Gastrocnemius medialis (tissue), 4 donors: ENCODE measurements at regions not wholly inside any gene's neighbourhood (a gene's known extent, or its start where the extent isn't known, plus 50 kb on each side); places are given as distances from the start of the nearest gene placed in this dataset.
A peak's percentile ranks its signal among the peaks of the same experiment; 100 is the strongest.

Source experiments
- ATAC-seq, 2 donors: fragments of 150-250 bp; one replicate each; pipeline ENCODE4 v1.9.1; 2016
- DNase-seq, 2 donors: peaks; one replicate each; pipeline ENCODE4 v3.0.0-alpha.2; 2019
- H3K27ac ChIP-seq, 4 donors: fragments of 200-600 bp; sonication (generic); 1 replicate in 1 of 4; 2 replicates in 3 of 4; pipeline ENCODE4 v1.5.1; 2016 to 2018; ENCODE audit warnings: mild to moderate bottlenecking in 2 of 4, moderate library complexity in 1 of 4
- H3K27me3 ChIP-seq, 3 donors: fragments of 200-600 bp; sonication (generic) in 2 of 3; 1 replicate in 1 of 3; 2 replicates in 2 of 3; pipeline versions ENCODE4 v1.5.1 to v1.6.0; 2016 to 2019; ENCODE audit warnings: mild to moderate bottlenecking in 1 of 3, moderate library complexity in 1 of 3
- H3K36me3 ChIP-seq, 2 donors: fragments of 200-600 bp; sonication (generic) in 1 of 2; one replicate each; pipeline ENCODE4 v1.5.1; 2017 to 2018
- H3K4me1 ChIP-seq, 2 donors: fragments of 200-600 bp; sonication (generic) in 1 of 2; one replicate each; pipeline ENCODE4 v1.5.1; 2016 to 2017; ENCODE audit warnings: mild to moderate bottlenecking in 2 of 2
- H3K4me3 ChIP-seq, 4 donors: fragments of 200-600 bp; sonication (generic) in 3 of 4; 1 replicate in 1 of 4; 2 replicates in 3 of 4; pipeline ENCODE4 v1.5.1; 2016 to 2019; ENCODE audit warnings: mild to moderate bottlenecking in 2 of 4
- H3K9me3 ChIP-seq, 3 donors: fragments of 200-600 bp; sonication (generic) in 2 of 3; 1 replicate in 1 of 3; 2 replicates in 2 of 3; pipeline ENCODE4 v1.5.1; 2016 to 2019
- POLR2A ChIP-seq, 2 donors: fragments of 450-650 bp; IDR thresholded peaks; one replicate each; pipeline ENCODE4 v1.6.1; 2017; ENCODE audit warnings: antibody characterized with exemption in 2 of 2, mild to moderate bottlenecking in 2 of 2, moderate library complexity in 2 of 2
- in situ Hi-C, 4 donors: fragments of 200-750 bp; cut with MboI; loops; one replicate each; pipeline versions ENCODE4 v1.15.0 to v1.8.0; 2017; ENCODE audit warnings: low sequenced_read_pairs in 4 of 4
- intact Hi-C: fragments of 100-400 bp; cut with DNase I; formaldehyde crosslinking; loops from one replicate; pipeline ENCODE4 v1.15.1; 2023; ENCODE audit warnings: low total_unique reads
- TF ChIP-seq, protein P1 (sequence below), 5 experiments: fragments of 450-650 bp in 3 of 5; fragments of 200-600 bp in 2 of 5; sonication (generic) in 2 of 5; IDR thresholded peaks in 4 of 5; conservative IDR thresholded peaks in 1 of 5; 1 replicate in 4 of 5; 2 replicates in 1 of 5; pipeline ENCODE4 v1.5.1; 2016 to 2019; ENCODE audit warnings: antibody characterized with exemption in 5 of 5, mild to moderate bottlenecking in 3 of 5, moderate library complexity in 3 of 5

DNA sequence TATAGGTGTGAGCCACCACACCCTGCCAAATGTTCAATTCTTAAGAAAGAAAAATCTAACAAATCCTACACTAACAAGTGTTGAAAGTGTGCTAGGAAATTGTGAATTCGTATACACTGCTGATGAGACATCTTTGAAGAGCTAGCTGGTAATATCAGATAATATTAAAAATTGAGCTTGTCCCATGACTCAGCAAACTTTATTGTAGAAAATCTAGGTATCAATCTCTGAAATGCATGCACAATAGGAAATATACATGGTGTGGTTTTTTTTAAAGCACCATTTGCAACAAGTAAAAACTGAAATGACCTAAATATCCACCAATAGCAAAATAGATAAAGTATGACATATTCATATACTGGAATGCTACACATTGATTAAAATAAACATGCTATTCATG is 110.1 kb upstream of the NXT1 start:
- no peak for ATAC-seq
- DNase-seq = no peak
- in situ Hi-C loops (loop anchor here in 2 of 4 donors (25.0 kb wide), 1 partner anchor 553 kb away; no protein-coding TSS in a partner anchor), intact Hi-C loops (loop anchor here (10.0 kb wide), 1 partner anchor 104 kb away; no protein-coding TSS in a partner anchor)
- Histone ChIP-seq H3K36me3 (no peaks in the 10 kb centered on the region), H3K27me3 (no peaks in the 10 kb centered on the region), H3K9me3 (no peaks in the 10 kb centered on the region), H3K27ac (no peak overlapping the region), H3K4me1 (no peaks in the 10 kb centered on the region), H3K4me3 (no peak overlapping the region)
- TF ChIP-seq, protein P1, sequence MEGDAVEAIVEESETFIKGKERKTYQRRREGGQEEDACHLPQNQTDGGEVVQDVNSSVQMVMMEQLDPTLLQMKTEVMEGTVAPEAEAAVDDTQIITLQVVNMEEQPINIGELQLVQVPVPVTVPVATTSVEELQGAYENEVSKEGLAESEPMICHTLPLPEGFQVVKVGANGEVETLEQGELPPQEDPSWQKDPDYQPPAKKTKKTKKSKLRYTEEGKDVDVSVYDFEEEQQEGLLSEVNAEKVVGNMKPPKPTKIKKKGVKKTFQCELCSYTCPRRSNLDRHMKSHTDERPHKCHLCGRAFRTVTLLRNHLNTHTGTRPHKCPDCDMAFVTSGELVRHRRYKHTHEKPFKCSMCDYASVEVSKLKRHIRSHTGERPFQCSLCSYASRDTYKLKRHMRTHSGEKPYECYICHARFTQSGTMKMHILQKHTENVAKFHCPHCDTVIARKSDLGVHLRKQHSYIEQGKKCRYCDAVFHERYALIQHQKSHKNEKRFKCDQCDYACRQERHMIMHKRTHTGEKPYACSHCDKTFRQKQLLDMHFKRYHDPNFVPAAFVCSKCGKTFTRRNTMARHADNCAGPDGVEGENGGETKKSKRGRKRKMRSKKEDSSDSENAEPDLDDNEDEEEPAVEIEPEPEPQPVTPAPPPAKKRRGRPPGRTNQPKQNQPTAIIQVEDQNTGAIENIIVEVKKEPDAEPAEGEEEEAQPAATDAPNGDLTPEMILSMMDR (IDR thresholded peaks at IDR 0.05 in 4 of 5, conservative IDR thresholded peaks at IDR 0.05 in 1 of 5) = no peak
- TF ChIP-seq POLR2A (IDR thresholded peaks at IDR 0.05) = no peak

- Histone ChIP-seq H3K27me3 (no peaks in the 10 kb centered on the region), H3K27ac (no peak overlapping the region), H3K9me3 (no peaks in the 10 kb centered on the region), H3K4me3 (no peak overlapping the region), H3K36me3 (no peaks in the 10 kb centered on the region), H3K4me1 (no peaks in the 10 kb centered on the region)
- intact Hi-C loops (loop anchor here (5.0 kb wide), 1 partner anchor 185 kb away; no protein-coding TSS in a partner anchor), in situ Hi-C loops (loop anchor here in 2 of 4 donors (25.0 kb wide), 1 partner anchor 550 kb away; no protein-coding TSS in a partner anchor)
- TF ChIP-seq, protein P1 (IDR thresholded peaks at IDR 0.05 in 4 of 5, conservative IDR thresholded peaks at IDR 0.05 in 1 of 5) = no peak
- no peak for TF ChIP-seq POLR2A (IDR thresholded peaks at IDR 0.05)
- DNase-seq (no peak), ATAC-seq (no peak)
These were observed 113.4 kb upstream of the NXT1 start for GRCh38 chr20:23237201-23237600.

- Histone ChIP-seq H3K9me3 (no peaks in the 10 kb centered on the region), H3K36me3 (no peaks in the 10 kb centered on the region), H3K4me1 (no peaks in the 10 kb centered on the region), H3K27ac (no peak overlapping the region), H3K27me3 (no peaks in the 10 kb centered on the region), H3K4me3 (no peak overlapping the region)
- ATAC-seq = peak; percentile 69 to 93
- in situ Hi-C loops = loop anchor here in 2 of 4 donors (25.0 kb wide), 1 partner anchor 548 kb away; no protein-coding TSS in a partner anchor
- DNase-seq = peak; percentile 26 to 52
- intact Hi-C loops = loop anchor here (1.0 to 5.0 kb wide), 2 partner anchors 183 to 544 kb away; no protein-coding TSS in a partner anchor
- TF ChIP-seq POLR2A (IDR thresholded peaks at IDR 0.05) = no peak
- TF ChIP-seq, protein P1 (IDR thresholded peaks at IDR 0.05 in 4 of 5, conservative IDR thresholded peaks at IDR 0.05 in 1 of 5) = peak; percentile 64 to 82 (median 76)
These were observed 115.2 kb upstream of the NXT1 start for GRCh38 chr20:23235173-23236027.

DNA sequence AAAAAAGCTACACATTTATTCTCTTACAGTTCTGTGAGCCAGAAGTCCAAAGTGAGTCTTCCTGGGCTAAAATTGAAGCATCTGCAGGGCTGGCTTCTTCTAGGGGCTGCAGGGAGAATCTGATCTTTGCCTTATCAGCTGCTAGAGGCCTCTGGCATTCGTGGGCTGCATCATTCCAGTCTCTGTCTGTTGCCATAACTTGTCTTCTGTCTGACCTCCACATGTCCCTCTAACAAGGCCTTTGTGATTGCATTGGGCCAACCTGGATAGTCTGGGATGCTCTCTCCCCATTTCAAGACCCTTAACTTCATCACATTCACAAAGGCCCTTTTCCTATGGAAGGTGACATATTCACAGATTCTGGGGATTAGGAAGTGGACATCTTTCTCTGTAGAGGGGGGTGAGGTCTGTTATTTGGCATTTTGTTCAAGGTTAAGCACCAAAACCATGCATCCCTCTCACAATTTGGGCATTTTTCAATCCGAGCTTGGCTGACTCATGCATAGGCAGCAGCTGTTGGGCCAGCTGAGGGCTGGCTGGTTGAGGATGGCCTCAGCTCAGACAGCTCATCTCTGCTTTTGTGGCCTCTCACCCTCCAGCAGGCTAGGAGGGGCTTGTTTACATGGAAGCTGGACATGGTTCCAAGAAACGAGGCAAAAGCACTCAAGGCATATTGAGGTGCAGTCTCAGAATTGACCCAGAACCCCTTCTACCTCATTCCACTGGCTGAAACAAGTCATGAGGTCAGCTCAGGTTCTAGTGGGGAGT is 116.1 kb upstream of the NXT1 start:
- no peak for TF ChIP-seq POLR2A (IDR thresholded peaks at IDR 0.05)
- TF ChIP-seq, protein P1 (IDR thresholded peaks at IDR 0.05 in 4 of 5, conservative IDR thresholded peaks at IDR 0.05 in 1 of 5) = no peak
- in situ Hi-C loops = loop anchor here in 2 of 4 donors (25.0 kb wide), 1 partner anchor 547 kb away; no protein-coding TSS in a partner anchor

More for the DNA sequence above, 116.1 kb upstream of the NXT1 start:
- Histone ChIP-seq H3K4me1 (no peaks in the 10 kb centered on the region), H3K4me3 (no peak overlapping the region), H3K36me3 (no peaks in the 10 kb centered on the region), H3K27ac (no peak overlapping the region), H3K27me3 (no peaks in the 10 kb centered on the region), H3K9me3 (no peaks in the 10 kb centered on the region)
- ATAC-seq (no peak), DNase-seq (no peak)
- intact Hi-C loops = loop anchor here (1.0 to 5.0 kb wide), 2 partner anchors 182 to 543 kb away; no protein-coding TSS in a partner anchor
